Astrocyte (in vitro differentiated cells and primary cell): ENCODE measurements at regions not wholly inside any gene's neighbourhood (a gene's known extent, or its start where the extent isn't known, plus 50 kb on each side); places are given as distances from the start of the nearest gene placed in this dataset.

Source experiments
- EZH2 ChIP-seq: IDR thresholded peaks from 2 replicates; pipeline ENCODE4 v1.6.1; 2012; ENCODE audit warnings: mild to moderate bottlenecking, low read length, inconsistent platforms; ENCODE audit not compliant: insufficient read depth
- TF ChIP-seq, protein P1 (sequence below): IDR thresholded peaks from 2 replicates; pipeline ENCODE4 v1.5.1; 2011; ENCODE audit warnings: low read depth, mild to moderate bottlenecking, inconsistent platforms, low read length, moderate library complexity; ENCODE audit not compliant: insufficient read depth

DNA sequence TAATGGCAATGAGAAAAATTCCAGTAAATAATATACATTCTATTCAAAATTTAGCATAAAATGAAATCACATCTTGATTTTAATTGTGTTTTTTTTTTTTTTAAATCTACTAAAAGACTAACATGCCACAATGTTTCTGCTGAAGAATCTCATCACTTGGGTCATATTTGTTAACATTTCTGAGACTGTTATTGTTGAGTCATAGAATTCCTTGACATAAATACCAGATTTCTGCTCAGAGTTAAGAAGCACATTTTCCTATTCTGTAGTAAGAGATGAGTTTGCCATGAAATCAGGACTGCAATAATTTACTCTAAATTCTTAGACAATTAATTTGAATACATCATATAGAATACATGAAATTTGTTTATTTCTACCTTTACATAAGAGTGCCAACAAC lies 154.9 kb upstream of the KYNU start:
- TF ChIP-seq EZH2: no peak
- TF ChIP-seq, protein P1, sequence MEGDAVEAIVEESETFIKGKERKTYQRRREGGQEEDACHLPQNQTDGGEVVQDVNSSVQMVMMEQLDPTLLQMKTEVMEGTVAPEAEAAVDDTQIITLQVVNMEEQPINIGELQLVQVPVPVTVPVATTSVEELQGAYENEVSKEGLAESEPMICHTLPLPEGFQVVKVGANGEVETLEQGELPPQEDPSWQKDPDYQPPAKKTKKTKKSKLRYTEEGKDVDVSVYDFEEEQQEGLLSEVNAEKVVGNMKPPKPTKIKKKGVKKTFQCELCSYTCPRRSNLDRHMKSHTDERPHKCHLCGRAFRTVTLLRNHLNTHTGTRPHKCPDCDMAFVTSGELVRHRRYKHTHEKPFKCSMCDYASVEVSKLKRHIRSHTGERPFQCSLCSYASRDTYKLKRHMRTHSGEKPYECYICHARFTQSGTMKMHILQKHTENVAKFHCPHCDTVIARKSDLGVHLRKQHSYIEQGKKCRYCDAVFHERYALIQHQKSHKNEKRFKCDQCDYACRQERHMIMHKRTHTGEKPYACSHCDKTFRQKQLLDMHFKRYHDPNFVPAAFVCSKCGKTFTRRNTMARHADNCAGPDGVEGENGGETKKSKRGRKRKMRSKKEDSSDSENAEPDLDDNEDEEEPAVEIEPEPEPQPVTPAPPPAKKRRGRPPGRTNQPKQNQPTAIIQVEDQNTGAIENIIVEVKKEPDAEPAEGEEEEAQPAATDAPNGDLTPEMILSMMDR: no peak
